ENCODE measurements at regions not wholly inside any gene's neighbourhood (a gene's known extent, or its start where the extent isn't known, plus 50 kb on each side); places are given as distances from the start of the nearest gene placed in this dataset.
A peak's percentile ranks its signal among the peaks of the same experiment; 100 is the strongest.
"Not testable (repeated sequence)": the region's sequence is repeated elsewhere in the genome, so short reads cannot be mapped to it uniquely, and the experiment has no call there.

- Histone ChIP-seq H3K27me3 (no peaks in the 10 kb centered on the region), H3K36me3 (replicated peaks in 1 of 2) (no peaks in the 10 kb centered on the region), H3K27ac (no peak overlapping the region), H3K4me3 (no peak overlapping the region), H3K9me3 (replicated peaks in 1 of 3) (no peaks in the 10 kb centered on the region), H3K4me1 (replicated peaks in 1 of 2) (no peaks in the 10 kb centered on the region)
- no peak for TF ChIP-seq CTCF (IDR thresholded peaks at IDR 0.05)
- no peak for TF ChIP-seq POLR2A (IDR thresholded peaks at IDR 0.05)
- intact Hi-C loops (cut with DNase I): no loop called here
- no peak for DNase-seq
- WGBS, 4 donors: 59 to 76% (median 70%) methylated on average over 5 of the region's 5 CpGs
Observed at GRCh38 chr7:29723599-29723998, 82.7 kb upstream of the WIPF3 start.

DNA sequence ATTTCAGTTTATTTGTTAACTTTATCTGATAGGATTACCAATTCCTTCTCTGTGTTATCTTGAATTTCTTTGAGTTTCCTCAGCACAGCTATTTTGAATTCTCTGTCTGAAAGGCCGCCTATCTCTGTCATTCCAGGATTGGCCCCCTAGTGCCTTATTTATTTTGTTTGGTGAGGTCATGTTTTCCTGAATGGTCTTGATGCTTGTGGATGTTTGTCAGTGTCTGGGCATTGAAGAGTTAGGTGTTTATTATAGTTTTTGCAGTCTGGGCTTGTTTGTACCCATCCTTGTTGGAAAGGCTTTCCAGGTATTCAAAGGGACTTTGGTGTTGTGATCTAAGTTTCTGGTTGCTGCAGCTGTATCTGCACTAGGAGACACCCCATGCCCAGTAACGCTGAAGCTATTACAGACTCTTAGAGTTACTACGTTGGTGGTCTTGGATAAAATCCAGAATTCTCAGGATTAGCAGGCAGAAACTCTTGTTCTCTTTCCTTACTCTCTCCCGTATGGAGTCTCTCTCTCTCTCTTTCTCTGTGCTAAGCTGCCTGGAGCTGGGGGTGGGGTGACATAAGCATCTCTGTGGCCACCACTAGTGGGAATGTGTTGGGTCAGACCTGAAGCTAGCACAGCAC, 76.7 kb upstream of the WIPF3 start:
- H3K9me3 ChIP-seq (replicated peaks in 1 of 3); H3K4me1 ChIP-seq (replicated peaks in 1 of 2); H3K36me3 ChIP-seq (replicated peaks in 1 of 2); H3K27ac ChIP-seq; H3K4me3 ChIP-seq; H3K27me3 ChIP-seq; DNase-seq; intact Hi-C loops (cut with DNase I): not testable (repeated sequence)
- 69 to 79% (median 72%) methylated on average over 4 of the region's 4 CpGs for WGBS, 4 donors

GRCh38 chr7:29734246-29734731, 72.0 kb upstream of the WIPF3 start:
- DNase-seq: no peak
- H3K4me1 ChIP-seq (replicated peaks in 1 of 2): no peaks in the 10 kb centered on the region
- H3K9me3 ChIP-seq (replicated peaks in 1 of 3): no peaks in the 10 kb centered on the region
- intact Hi-C loops (cut with DNase I): no loop called here
- no peak overlapping the region for H3K27ac ChIP-seq
- no peaks in the 10 kb centered on the region for H3K36me3 ChIP-seq (replicated peaks in 1 of 2)
- 72 to 87% (median 83%) methylated on average over 3 of the region's 3 CpGs for WGBS, 4 donors
- H3K4me3 ChIP-seq: no peak overlapping the region
- no peaks in the 10 kb centered on the region for H3K27me3 ChIP-seq
- TF ChIP-seq POLR2A (IDR thresholded peaks at IDR 0.05): no peak
- TF ChIP-seq CTCF (IDR thresholded peaks at IDR 0.05): no peak

DNA sequence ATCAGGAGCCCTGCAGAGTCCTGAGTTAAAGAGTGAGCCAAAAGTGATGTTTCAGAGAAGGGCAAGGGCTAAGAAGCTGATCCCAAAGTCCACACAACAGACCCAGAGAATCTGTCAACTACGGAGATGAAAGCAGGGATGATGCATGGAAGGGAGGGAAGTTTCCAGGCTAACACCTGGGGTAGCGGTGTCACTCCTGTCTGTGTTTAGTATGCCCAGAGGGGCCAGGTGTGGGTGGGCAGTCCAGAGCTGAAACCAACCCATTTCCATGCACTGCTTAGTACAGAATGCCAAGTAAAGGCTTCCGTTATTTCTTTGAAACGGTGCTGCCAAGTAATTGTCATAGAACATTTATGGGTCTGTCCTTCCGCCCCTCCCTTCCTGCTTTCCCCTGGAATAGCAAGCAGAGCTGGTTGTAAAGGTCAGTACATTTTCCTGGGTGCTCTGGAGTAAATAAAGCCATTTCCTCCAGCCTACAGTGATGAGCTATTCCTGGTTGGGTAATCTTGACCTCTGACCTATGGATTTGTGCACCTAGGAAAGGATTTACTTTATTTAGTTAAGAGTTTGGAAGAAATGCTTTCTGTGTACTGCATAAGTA, 58.6 kb upstream of the WIPF3 start:
- H3K9me3 ChIP-seq (replicated peaks in 1 of 3); H3K36me3 ChIP-seq (replicated peaks in 1 of 2); H3K27me3 ChIP-seq; H3K4me1 ChIP-seq (replicated peaks in 1 of 2); H3K4me3 ChIP-seq: not testable (repeated sequence)
- DNase-seq: peak in 4 of 7 donors; percentile 15 to 52 (median 31)
- peak overlapping the region in 1 of 5 donors; percentile 49 for H3K27ac ChIP-seq
- 9 to 29% (median 14%) methylated on average over 2 to 5 of the region's 5 CpGs for WGBS, 4 donors
- intact Hi-C loops (cut with DNase I): loop anchor here in 1 of 2 donors (5.0 kb wide), 1 partner anchor 175 kb away; no protein-coding TSS in a partner anchor

- Histone ChIP-seq H3K27me3 (no peaks in the 10 kb centered on the region), H3K4me1 (replicated peaks in 1 of 2) (peaks cover 0 to 7% of the 10 kb centered on the region in 2 donors), H3K9me3 (replicated peaks in 1 of 3) (no peaks in the 10 kb centered on the region), H3K36me3 (replicated peaks in 1 of 2) (no peaks in the 10 kb centered on the region), H3K4me3 (no peak overlapping the region), H3K27ac (peak overlapping the region in 1 of 5 donors; percentile 49)
- intact Hi-C loops (cut with DNase I): loop anchor here in 1 of 2 donors (5.0 kb wide), 1 partner anchor 174 kb away; no protein-coding TSS in a partner anchor
- TF ChIP-seq POLR2A (IDR thresholded peaks at IDR 0.05): no peak
- peak in 5 of 6 experiments; percentile 43 to 64 (median 57) for TF ChIP-seq CTCF (IDR thresholded peaks at IDR 0.05)
- peak in 2 of 7 donors; percentile 9 to 26 for DNase-seq
- 23 to 32% (median 30%) methylated on average over 3 of the region's 3 CpGs for WGBS, 4 donors
Observed at GRCh38 chr7:29748286-29749099, 57.8 kb upstream of the WIPF3 start.
